Activated naive CD8-positive, alpha-beta T cell treated with anti-CD3 and anti-CD28 coated beads, Interleukin-2, amount 50 U/mL, for 24 hours (primary cell): ENCODE measurements at regions not wholly inside any gene's neighbourhood (a gene's known extent, or its start where the extent isn't known, plus 50 kb on each side); places are given as distances from the start of the nearest gene placed in this dataset.
"Not testable (repeated sequence)": the region's sequence is repeated elsewhere in the genome, so short reads cannot be mapped to it uniquely, and the experiment has no call there.

ENCODE experiments used
- ATAC-seq: fragments of 150-1000 bp; cut with Tn5 transposase; one replicate; pipeline ENCODE4 v1.10.0; 2021
- DNase-seq: peaks from one replicate; pipeline ENCODE4 v3.0.0; 2021
- H3K27ac Mint-ChIP-seq: one replicate; pipeline ENCODE4 v1.8.0; 2021; ENCODE audit warnings: mild to moderate bottlenecking, mixed read lengths
- H3K27me3 Mint-ChIP-seq: one replicate; pipeline ENCODE4 v1.8.0; 2021; ENCODE audit warnings: mixed read lengths
- H3K36me3 Mint-ChIP-seq: one replicate; pipeline ENCODE4 v1.8.0; 2021; ENCODE audit warnings: low read depth, mixed read lengths
- H3K4me1 Mint-ChIP-seq: one replicate; pipeline ENCODE4 v1.8.0; 2021; ENCODE audit warnings: mixed read lengths
- H3K4me3 Mint-ChIP-seq: one replicate; pipeline ENCODE4 v1.8.0; 2021; ENCODE audit warnings: mild to moderate bottlenecking, moderate library complexity, mixed read lengths
- H3K9me3 Mint-ChIP-seq: one replicate; pipeline ENCODE4 v1.8.0; 2021; ENCODE audit warnings: mixed read lengths

DNA sequence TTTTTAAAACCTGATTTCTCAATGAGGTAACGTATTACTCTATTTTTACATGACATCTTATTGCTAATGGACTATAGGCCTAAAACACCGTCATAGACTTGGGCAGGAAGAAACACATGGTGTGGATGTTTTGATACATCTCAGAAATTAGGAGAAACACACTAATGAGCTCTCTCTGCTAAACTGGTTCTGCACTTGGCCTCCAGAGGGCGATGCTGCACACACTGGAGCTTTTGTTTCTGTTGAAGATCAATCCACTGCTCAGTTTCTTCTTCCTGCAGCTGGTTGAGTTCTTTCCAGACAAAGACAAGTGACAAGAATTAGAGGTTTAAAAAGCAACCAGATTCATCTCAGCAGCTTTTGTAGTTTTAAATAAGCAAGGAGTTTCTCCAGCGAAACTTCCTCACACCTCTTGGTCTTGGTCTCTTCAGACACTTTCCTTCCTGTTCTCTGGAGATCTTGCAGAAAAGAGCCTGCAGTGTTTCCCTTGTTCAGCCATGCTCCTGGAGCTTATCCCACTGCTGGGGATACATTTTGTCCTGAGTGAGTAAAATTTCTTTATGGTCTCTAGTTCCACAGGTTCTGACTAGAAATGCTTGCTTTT is 178.5 kb upstream of the OR4E1 start:
- Mint-ChIP-seq H3K27ac (peak overlapping the region; percentile 72), H3K4me1 (peaks cover 6% of the 10 kb centered on the region), H3K36me3 (peaks cover 3% of the 10 kb centered on the region), H3K9me3 (no peaks in the 10 kb centered on the region), H3K4me3 (peak overlapping the region; percentile 68), H3K27me3 (peaks cover 13% of the 10 kb centered on the region)
- peak; percentile 74 for ATAC-seq
- peak; percentile 73 for DNase-seq

DNA sequence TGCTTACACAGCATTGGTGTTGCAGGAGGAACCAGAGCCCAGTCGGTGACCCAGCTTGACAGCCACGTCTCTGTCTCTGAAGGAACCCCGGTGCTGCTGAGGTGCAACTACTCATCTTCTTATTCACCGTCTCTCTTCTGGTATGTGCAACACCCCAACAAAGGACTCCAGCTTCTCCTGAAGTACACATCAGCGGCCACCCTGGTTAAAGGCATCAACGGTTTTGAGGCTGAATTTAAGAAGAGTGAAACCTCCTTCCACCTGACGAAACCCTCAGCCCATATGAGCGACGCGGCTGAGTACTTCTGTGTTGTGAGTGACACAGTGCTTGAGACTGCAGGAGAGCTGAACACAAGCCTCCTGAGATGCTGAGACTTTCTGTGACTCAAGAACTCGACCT is 173.3 kb upstream of the OR4E1 start:
- not testable (repeated sequence) for DNase-seq, H3K36me3 Mint-ChIP-seq, H3K4me1 Mint-ChIP-seq, H3K9me3 Mint-ChIP-seq
- Mint-ChIP-seq H3K27me3 (peaks cover 32% of the 10 kb centered on the region), H3K27ac (peak overlapping the region; percentile 70), H3K4me3 (peak overlapping the region; percentile 81)
- ATAC-seq: peak; percentile 61

DNA sequence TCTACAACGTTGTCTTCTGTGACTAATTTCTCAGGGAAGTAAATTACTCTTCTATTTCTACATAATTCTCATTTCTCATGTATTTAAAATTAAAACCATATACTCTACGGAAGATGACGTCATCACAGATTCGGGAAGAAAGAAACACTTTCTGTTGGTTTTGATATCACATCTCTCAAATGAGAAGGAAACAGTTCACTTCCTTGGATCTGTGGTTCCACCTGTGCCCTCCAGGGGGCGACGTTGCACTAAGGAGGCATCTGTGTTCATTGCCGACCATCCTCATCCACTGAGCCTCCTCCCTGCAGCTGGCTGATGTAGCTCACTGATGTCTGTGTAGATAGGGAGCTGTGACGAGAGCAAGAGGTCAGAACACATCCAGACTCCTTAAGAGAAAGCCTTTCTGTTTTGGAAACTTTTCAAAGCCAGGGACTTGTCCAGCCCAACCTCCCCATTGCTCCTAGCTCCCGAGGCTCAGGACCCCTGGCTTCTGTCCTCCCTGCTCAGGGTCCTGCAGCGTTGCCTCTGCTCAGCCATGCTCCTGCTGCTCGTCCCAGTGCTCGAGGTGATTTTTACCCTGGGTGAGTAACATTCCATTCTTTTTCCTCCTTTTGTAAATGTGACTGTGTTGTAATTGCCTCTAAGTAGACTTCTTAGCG is 172.7 kb upstream of the OR4E1 start:
- H3K4me1 Mint-ChIP-seq: peaks cover 7% of the 10 kb centered on the region
- peak overlapping the region; percentile 71 for H3K27ac Mint-ChIP-seq
- no peaks in the 10 kb centered on the region for H3K9me3 Mint-ChIP-seq
- peak; percentile 73 for DNase-seq
- H3K4me3 Mint-ChIP-seq: peak overlapping the region; percentile 81
- ATAC-seq: peak; percentile 88
- peaks cover 3% of the 10 kb centered on the region for H3K36me3 Mint-ChIP-seq
- peaks cover 32% of the 10 kb centered on the region for H3K27me3 Mint-ChIP-seq

DNA sequence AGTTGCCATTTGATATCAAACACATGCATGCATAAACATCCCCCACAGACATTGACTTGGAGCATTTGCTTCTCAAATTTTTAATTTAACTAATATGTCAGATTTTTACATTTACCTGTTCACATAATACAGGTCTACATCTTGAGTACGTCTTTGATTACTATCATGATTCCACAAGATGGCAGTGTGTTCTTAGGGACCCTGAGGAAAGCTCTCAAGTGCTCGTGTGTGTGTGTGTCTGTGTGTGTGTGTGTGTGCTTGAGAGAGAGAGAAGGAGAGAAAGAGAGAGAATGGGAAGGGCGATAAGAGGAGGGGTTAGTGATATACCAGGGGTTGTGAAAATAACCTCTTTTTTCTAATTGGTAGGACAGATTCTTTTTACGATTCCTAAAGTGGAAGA is 167.1 kb upstream of the OR4E1 start:
- Mint-ChIP-seq H3K36me3 (no peaks in the 10 kb centered on the region), H3K27ac (peak overlapping the region; percentile 50), H3K27me3 (peaks cover 9% of the 10 kb centered on the region), H3K4me1 (peaks cover 3% of the 10 kb centered on the region), H3K4me3 (peak overlapping the region; percentile 66), H3K9me3 (no peaks in the 10 kb centered on the region)
- no peak for DNase-seq
- peak; percentile 43 for ATAC-seq

DNA sequence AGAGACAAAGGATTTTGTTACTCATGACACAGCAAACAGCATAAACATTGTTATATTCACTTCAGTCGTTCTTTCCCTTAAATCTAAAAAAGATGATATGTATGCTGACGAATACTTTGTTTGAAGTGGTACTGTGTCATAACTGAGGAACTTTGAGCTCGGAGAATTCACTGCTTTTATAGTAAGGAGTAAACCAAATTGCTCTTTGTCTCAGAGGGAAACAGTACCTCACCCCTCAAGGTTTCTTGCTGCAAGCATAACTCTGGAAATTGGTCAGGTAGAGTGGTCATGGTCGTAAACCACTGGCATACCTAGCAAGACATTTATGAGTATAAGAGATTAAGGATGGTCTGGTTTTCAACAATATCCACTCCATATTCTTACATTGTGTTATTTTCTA is 160.2 kb upstream of the OR4E1 start:
- no peak for ATAC-seq
- Mint-ChIP-seq H3K27ac (no peak overlapping the region), H3K4me1 (no peaks in the 10 kb centered on the region), H3K27me3 (peaks cover 9% of the 10 kb centered on the region), H3K4me3 (no peak overlapping the region), H3K9me3 (no peaks in the 10 kb centered on the region), H3K36me3 (no peaks in the 10 kb centered on the region)
- DNase-seq: no peak

DNA sequence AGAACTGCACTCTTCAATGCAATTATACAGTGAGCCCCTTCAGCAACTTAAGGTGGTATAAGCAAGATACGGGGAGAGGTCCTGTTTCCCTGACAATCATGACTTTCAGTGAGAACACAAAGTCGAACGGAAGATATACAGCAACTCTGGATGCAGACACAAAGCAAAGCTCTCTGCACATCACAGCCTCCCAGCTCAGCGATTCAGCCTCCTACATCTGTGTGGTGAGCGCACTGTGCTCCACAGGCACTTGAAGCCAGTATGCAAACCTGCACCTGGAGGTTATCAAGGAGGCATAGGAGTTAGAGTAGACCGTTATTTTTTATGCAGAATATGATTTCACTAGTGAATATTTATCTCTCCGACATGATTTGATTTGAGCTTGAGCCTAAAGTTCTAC is 152.2 kb upstream of the OR4E1 start:
- Mint-ChIP-seq H3K9me3 (no peaks in the 10 kb centered on the region), H3K4me3 (peak overlapping the region; percentile 67), H3K27me3 (peaks cover 25% of the 10 kb centered on the region), H3K36me3 (peaks cover 2% of the 10 kb centered on the region), H3K27ac (no peak overlapping the region), H3K4me1 (peaks cover 6% of the 10 kb centered on the region)
- DNase-seq (no peak), ATAC-seq (no peak)

DNA sequence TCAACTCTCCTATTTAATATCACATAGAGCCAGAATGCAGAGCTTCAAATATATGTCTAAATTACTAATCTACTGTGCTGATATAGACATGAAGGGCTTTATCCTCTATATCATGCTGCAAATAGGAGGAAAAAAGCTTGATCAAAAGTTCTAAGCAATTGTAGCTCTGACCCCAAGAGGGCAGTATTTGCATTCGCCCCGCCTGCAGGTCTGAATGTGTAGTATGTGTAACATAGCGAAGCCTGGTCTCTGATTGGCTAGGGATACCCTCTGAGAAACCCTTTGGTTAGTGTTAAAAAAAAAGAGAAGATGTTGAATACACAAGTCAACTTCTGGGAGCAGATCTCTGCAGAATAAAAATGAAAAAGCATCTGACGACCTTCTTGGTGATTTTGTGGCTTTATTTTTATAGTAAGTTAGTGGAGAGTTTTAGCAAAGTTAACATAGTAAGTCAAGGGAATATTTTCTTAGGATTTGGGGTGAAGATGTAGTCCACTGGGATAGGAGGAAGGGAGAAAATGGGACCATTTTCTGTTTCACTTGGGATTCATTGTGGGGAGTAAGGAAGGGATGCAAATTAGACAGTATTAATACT is 151.6 kb upstream of the OR4E1 start:
- peaks cover 7% of the 10 kb centered on the region for H3K4me1 Mint-ChIP-seq
- no peak overlapping the region for H3K27ac Mint-ChIP-seq
- DNase-seq: peak; percentile 18
- peak overlapping the region; percentile 67 for H3K4me3 Mint-ChIP-seq
- ATAC-seq: peak; percentile 96
- H3K36me3 Mint-ChIP-seq: peaks cover 2% of the 10 kb centered on the region
- H3K27me3 Mint-ChIP-seq: peaks cover 26% of the 10 kb centered on the region
- H3K9me3 Mint-ChIP-seq: no peaks in the 10 kb centered on the region

DNA sequence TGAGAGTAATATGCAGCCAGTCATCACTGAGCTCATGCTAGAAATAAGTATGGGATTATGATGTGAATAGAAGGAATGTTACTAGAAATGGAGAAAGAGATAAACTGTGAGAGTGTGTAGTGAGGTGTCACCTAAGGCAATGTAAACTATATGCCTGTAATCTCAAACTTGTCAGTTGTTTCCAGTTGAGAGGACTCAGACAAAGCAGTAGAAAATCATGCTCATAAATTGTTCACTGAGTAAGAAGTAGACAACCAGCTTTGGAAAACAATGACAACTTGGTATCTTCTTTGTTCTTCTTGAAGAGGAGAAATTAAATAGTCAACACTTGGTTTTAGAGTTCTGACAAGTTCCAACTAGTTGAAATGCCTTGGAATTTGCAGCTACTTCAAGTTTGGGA is 148.5 kb upstream of the OR4E1 start:
- DNase-seq: no peak
- no peak for ATAC-seq
- H3K36me3 Mint-ChIP-seq: peaks cover 2% of the 10 kb centered on the region
- peaks cover 9% of the 10 kb centered on the region for H3K4me1 Mint-ChIP-seq
- peaks cover 9% of the 10 kb centered on the region for H3K9me3 Mint-ChIP-seq
- peaks cover 24% of the 10 kb centered on the region for H3K27me3 Mint-ChIP-seq
- no peak overlapping the region for H3K27ac Mint-ChIP-seq
- H3K4me3 Mint-ChIP-seq: no peak overlapping the region

DNA sequence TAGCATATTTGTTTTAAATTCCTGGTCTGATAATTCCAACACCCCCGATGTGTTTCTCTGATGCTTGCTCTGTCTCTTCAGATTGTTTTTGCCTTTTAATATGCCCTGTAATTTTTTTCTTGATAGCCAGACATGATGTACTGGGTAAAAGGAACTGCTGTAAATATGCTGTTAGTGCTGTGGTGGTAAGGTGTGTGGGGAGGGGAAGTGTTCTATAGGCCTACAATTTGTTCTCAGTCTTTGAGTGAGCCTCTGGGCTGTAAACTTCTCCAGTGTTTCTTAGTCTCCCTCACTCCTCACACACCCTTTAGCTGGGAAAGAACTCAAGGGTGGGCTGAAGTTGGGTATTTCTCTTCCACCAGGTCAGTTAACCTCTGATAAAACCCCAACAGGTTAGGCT is 147.0 kb upstream of the OR4E1 start:
- DNase-seq: no peak
- peaks cover 2% of the 10 kb centered on the region for H3K36me3 Mint-ChIP-seq
- H3K4me3 Mint-ChIP-seq: no peak overlapping the region
- ATAC-seq: no peak
- H3K27ac Mint-ChIP-seq: no peak overlapping the region
- H3K9me3 Mint-ChIP-seq: peaks cover 21% of the 10 kb centered on the region
- peaks cover 9% of the 10 kb centered on the region for H3K4me1 Mint-ChIP-seq
- H3K27me3 Mint-ChIP-seq: peaks cover 19% of the 10 kb centered on the region

DNA sequence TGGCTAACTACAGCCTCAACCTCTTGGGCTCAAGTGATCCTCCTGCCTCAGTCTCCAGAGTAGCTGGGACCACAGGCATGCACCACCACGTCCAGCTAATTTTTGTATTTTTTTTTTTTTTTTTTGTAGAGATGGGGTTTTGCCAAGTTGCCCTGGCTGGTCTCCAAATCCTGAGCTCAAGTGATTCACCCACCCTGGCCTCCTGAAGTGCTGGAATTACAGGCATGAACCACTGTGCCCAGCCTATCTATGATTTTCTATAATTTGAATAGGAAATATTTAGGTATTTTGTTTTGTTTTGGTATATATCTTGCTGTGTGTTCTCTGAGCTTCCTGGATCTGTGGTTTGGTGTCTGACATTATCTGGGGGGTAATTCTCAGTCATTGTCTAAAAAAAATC is 146.3 kb upstream of the OR4E1 start:
- not testable (repeated sequence) for H3K4me3 Mint-ChIP-seq, H3K36me3 Mint-ChIP-seq, H3K4me1 Mint-ChIP-seq, DNase-seq, H3K27ac Mint-ChIP-seq, ATAC-seq
- H3K9me3 Mint-ChIP-seq: peaks cover 22% of the 10 kb centered on the region
- H3K27me3 Mint-ChIP-seq: peaks cover 15% of the 10 kb centered on the region

DNA sequence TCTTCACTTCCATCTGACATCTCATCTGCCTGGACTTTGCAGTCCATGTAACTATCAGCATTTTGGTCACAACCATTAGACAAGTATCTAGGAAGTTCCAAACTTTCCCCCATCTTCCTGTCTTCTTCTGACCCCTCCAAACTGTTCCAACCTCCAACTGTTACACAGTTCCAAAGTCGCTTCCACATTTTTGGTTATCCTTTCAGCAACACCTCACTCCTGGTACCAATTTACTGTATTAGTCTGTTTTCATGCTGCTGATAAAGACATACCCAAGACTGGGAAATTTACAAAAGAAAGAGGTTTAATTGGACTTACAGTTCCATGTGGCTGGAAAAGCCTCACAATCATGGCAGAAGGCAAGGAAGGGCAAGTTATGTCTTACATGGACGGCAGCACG is 143.4 kb upstream of the OR4E1 start:
- not testable (repeated sequence) for DNase-seq, H3K4me1 Mint-ChIP-seq, H3K27me3 Mint-ChIP-seq, H3K36me3 Mint-ChIP-seq, H3K4me3 Mint-ChIP-seq, H3K27ac Mint-ChIP-seq, ATAC-seq
- H3K9me3 Mint-ChIP-seq: peaks cover 25% of the 10 kb centered on the region

DNA sequence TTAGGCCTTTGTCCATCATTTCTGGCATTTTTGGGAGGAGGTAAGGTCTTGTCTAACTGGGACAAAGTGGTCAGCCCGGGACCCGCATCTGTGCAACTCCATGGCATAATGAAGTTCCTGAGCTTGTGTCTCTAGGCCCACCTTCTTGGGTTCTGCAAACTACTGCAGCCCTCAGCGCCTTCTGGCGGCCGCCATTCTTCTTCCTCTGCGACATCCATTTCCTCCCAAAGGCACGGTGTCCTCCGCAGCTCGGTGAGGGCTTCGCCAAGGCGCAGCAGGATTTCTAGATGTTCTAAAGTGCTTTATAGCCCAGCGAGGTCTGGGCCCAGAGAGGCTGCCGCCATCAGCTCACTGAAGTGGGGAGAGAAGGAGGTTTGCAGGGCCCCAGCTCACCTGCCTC is 134.4 kb upstream of the OR4E1 start:
- no peaks in the 10 kb centered on the region for H3K9me3 Mint-ChIP-seq
- H3K27ac Mint-ChIP-seq: no peak overlapping the region
- peaks cover 15% of the 10 kb centered on the region for H3K27me3 Mint-ChIP-seq
- DNase-seq: no peak
- H3K36me3 Mint-ChIP-seq: no peaks in the 10 kb centered on the region
- no peak overlapping the region for H3K4me3 Mint-ChIP-seq
- no peak for ATAC-seq
- H3K4me1 Mint-ChIP-seq: no peaks in the 10 kb centered on the region

DNA sequence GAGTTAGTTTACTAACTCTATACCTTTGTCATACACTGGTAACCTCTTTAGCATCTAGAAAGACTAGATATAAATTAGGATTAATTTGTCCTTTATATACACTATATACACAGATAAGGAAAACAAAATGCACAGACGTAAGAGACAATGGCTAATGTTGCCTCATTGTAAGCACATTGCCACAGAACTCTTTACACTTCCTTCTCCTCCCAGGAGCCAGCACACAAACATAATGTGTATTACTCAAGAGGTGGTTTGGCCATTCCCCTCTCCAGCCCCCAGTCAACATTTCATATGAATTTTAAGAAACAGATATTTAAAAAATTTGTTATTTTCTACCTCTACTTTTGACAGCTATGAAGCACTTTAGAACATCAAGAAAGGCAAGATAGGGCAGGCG is 131.4 kb upstream of the OR4E1 start:
- Mint-ChIP-seq H3K4me1 (no peaks in the 10 kb centered on the region), H3K4me3 (no peak overlapping the region), H3K9me3 (no peaks in the 10 kb centered on the region), H3K27ac (no peak overlapping the region), H3K27me3 (peaks cover 15% of the 10 kb centered on the region), H3K36me3 (no peaks in the 10 kb centered on the region)
- ATAC-seq (no peak), DNase-seq (no peak)

DNA sequence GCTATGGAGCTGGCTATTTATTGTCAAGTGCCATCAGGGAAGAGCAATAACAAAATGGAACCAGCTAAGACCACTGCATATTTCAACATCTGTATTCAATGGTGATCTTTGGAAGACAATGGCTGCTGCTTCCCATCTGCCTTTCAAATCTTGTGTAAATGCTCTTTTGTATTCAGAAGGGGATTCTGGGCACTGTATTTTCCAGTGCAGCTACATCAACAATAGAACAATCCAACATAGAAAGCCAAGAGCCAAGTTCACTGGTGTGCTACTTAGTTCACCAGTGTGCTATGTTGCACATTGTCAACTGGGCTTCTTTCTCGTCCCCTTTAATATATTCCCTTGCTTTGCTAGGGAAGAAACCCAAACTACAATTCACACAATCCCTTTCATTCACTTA is 128.8 kb upstream of the OR4E1 start:
- H3K36me3 Mint-ChIP-seq: no peaks in the 10 kb centered on the region
- H3K27ac Mint-ChIP-seq: no peak overlapping the region
- H3K27me3 Mint-ChIP-seq: peaks cover 12% of the 10 kb centered on the region
- no peak for DNase-seq
- no peaks in the 10 kb centered on the region for H3K9me3 Mint-ChIP-seq
- H3K4me1 Mint-ChIP-seq: no peaks in the 10 kb centered on the region
- no peak overlapping the region for H3K4me3 Mint-ChIP-seq
- ATAC-seq: no peak

DNA sequence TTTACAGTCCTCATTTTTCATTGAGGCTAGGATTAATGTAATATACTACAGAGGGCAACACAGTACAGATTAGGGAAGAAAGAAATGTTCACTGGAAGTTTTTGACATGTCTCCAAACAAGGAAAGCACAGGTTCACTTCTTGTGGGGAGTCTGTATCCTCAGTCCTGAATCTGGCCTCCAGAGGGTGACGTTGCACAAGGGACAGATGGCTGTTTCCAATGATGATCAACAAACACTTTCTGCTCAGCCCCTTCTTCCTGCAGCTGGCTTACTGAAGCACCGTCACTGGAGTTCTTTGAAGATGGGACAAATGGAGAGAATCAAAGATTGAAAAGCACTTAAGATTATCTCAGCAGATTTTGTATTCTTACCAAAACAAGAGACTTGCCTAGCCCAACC is 123.3 kb upstream of the OR4E1 start:
- Mint-ChIP-seq H3K27ac (no peak overlapping the region), H3K27me3 (peaks cover 5% of the 10 kb centered on the region), H3K4me1 (no peaks in the 10 kb centered on the region), H3K9me3 (peaks cover 7% of the 10 kb centered on the region), H3K4me3 (peak overlapping the region; percentile 55), H3K36me3 (peaks cover 4% of the 10 kb centered on the region)
- DNase-seq (no peak), ATAC-seq (no peak)
